ENCODE measurements at regions not wholly inside any gene's neighbourhood (a gene's known extent, or its start where the extent isn't known, plus 50 kb on each side); places are given as distances from the start of the nearest gene placed in this dataset.
"Not testable (repeated sequence)": the region's sequence is repeated elsewhere in the genome, so short reads cannot be mapped to it uniquely, and the experiment has no call there.

- not testable (repeated sequence) for TF ChIP-seq CTCF, POLR2AphosphoS5, POLR2A (IDR thresholded peaks at IDR 0.05)
These were observed 152.1 kb upstream of the POTEB2 start for GRCh38 chr15:21018176-21018575.

Data from stomach (tissue), 4 donors.